GM03348 (cell line): ENCODE measurements at regions not wholly inside any gene's neighbourhood (a gene's known extent, or its start where the extent isn't known, plus 50 kb on each side); places are given as distances from the start of the nearest gene placed in this dataset.
A peak's percentile ranks its signal among the peaks of the same experiment; 100 is the strongest.

ENCODE experiments used
- DNase-seq: peaks from one replicate; pipeline ENCODE4 v3.0.0; 2012; ENCODE audit warnings: low spot score

- DNase-seq = no peak
These were observed 193.7 kb downstream of the TTC39B start for GRCh38 chr9:15113288-15113687.

- no peak for DNase-seq
These were observed 195.9 kb downstream of the TTC39B start for GRCh38 chr9:15111071-15111470.

- peak; percentile 49 for DNase-seq
These were observed 194.7 kb upstream of the FREM1 start for GRCh38 chr9:15104826-15105420.

GRCh38 chr9:15103290-15103689, 193.1 kb upstream of the FREM1 start:
- no peak for DNase-seq

GRCh38 chr9:15101095-15101494, 190.9 kb upstream of the FREM1 start:
- DNase-seq = no peak

GRCh38 chr9:15100571-15100970, 190.3 kb upstream of the FREM1 start:
- no peak for DNase-seq

- no peak for DNase-seq
These were observed 186.7 kb upstream of the FREM1 start for GRCh38 chr9:15096972-15097371.

GRCh38 chr9:15086778-15087324, 176.6 kb upstream of the FREM1 start:
- peak; percentile 40 for DNase-seq

- no peak for DNase-seq
These were observed 176.0 kb upstream of the FREM1 start for GRCh38 chr9:15086156-15086763.

GRCh38 chr9:15081021-15081753, 171.0 kb upstream of the FREM1 start:
- DNase-seq = no peak

GRCh38 chr9:15080401-15080800, 170.2 kb upstream of the FREM1 start:
- DNase-seq = no peak

GRCh38 chr9:15079989-15080388, 169.8 kb upstream of the FREM1 start:
- no peak for DNase-seq

GRCh38 chr9:15077946-15078729, 167.9 kb upstream of the FREM1 start:
- no peak for DNase-seq

GRCh38 chr9:15073620-15074019, 163.4 kb upstream of the FREM1 start:
- DNase-seq = no peak

GRCh38 chr9:15070716-15071115, 160.5 kb upstream of the FREM1 start:
- DNase-seq = no peak

- no peak for DNase-seq
These were observed 158.9 kb upstream of the FREM1 start for GRCh38 chr9:15069106-15069505.

- DNase-seq = no peak
These were observed 158.0 kb upstream of the FREM1 start for GRCh38 chr9:15068261-15068660.

GRCh38 chr9:15059003-15059402, 148.8 kb upstream of the FREM1 start:
- DNase-seq = no peak

GRCh38 chr9:15058236-15058635, 148.0 kb upstream of the FREM1 start:
- no peak for DNase-seq

GRCh38 chr9:15055284-15055683, 145.1 kb upstream of the FREM1 start:
- DNase-seq = peak; percentile 3

- DNase-seq = no peak
These were observed 138.5 kb upstream of the FREM1 start for GRCh38 chr9:15048772-15049171.

GRCh38 chr9:15047028-15047551, 136.9 kb upstream of the FREM1 start:
- DNase-seq = no peak
